Ishikawa (cell line): ENCODE measurements at regions not wholly inside any gene's neighbourhood (a gene's known extent, or its start where the extent isn't known, plus 50 kb on each side); places are given as distances from the start of the nearest gene placed in this dataset.

Experiments used
- CEBPB ChIP-seq: IDR thresholded peaks from 2 replicates; pipeline ENCODE4 v1.6.1; 2012
- CREB1 ChIP-seq: IDR thresholded peaks from 2 replicates; pipeline ENCODE4 v1.6.1; 2012; ENCODE audit warnings: low read depth
- EGR1 ChIP-seq: IDR thresholded peaks from 2 replicates; pipeline ENCODE4 v1.6.1; 2012
- EP300 ChIP-seq: IDR thresholded peaks from 2 replicates; pipeline ENCODE4 v1.6.1; 2012; ENCODE audit warnings: borderline replicate concordance
- FOXM1 ChIP-seq: IDR thresholded peaks from 2 replicates; pipeline ENCODE4 v1.6.1; 2012; ENCODE audit warnings: low read depth, borderline replicate concordance
- MAX ChIP-seq: IDR thresholded peaks from 2 replicates; pipeline ENCODE4 v1.6.1; 2012
- NFIC ChIP-seq: IDR thresholded peaks from 2 replicates; pipeline ENCODE4 v1.6.1; 2012
- RAD21 ChIP-seq: IDR thresholded peaks from 2 replicates; pipeline ENCODE4 v1.6.1; 2012; ENCODE audit warnings: low read depth
- REST ChIP-seq: IDR thresholded peaks from 2 replicates; pipeline ENCODE4 v1.6.1; 2012; ENCODE audit warnings: low read depth, mild to moderate bottlenecking
- TAF1 ChIP-seq: IDR thresholded peaks from 2 replicates; pipeline ENCODE4 v1.6.1; 2012; ENCODE audit warnings: low read depth, mild to moderate bottlenecking
- TCF12 ChIP-seq: IDR thresholded peaks from 2 replicates; pipeline ENCODE4 v1.6.1; 2012; ENCODE audit warnings: low read depth
- TEAD4 ChIP-seq: IDR thresholded peaks from 2 replicates; pipeline ENCODE4 v1.6.1; 2012
- USF1 ChIP-seq: IDR thresholded peaks from 2 replicates; pipeline ENCODE4 v1.6.1; 2012
- YY1 ChIP-seq: IDR thresholded peaks from 2 replicates; pipeline ENCODE4 v1.6.1; 2012; ENCODE audit warnings: low read depth
- ZBTB7A ChIP-seq: IDR thresholded peaks from 2 replicates; pipeline ENCODE4 v1.6.1; 2012; ENCODE audit warnings: low read depth

GRCh38 chr1:221089803-221090202, 210.6 kb downstream of the HLX start:
- TF ChIP-seq EGR1 = no peak
- no peak for TF ChIP-seq NFIC
- TF ChIP-seq CEBPB = no peak
- TF ChIP-seq CREB1 = no peak
- no peak for TF ChIP-seq USF1
- TF ChIP-seq TAF1 = no peak
- TF ChIP-seq REST = no peak
- TF ChIP-seq RAD21 = no peak
- TF ChIP-seq TEAD4 = no peak
- TF ChIP-seq YY1 = no peak
- TF ChIP-seq ZBTB7A = no peak
- no peak for TF ChIP-seq EP300
- TF ChIP-seq MAX = no peak
- no peak for TF ChIP-seq TCF12

- no peak for TF ChIP-seq TEAD4
- no peak for TF ChIP-seq USF1
- TF ChIP-seq TAF1 = no peak
These were observed 214.9 kb downstream of the HLX start for GRCh38 chr1:221093903-221094791.

GRCh38 chr1:221097479-221098281, 218.4 kb downstream of the HLX start:
- no peak for TF ChIP-seq MAX
- no peak for TF ChIP-seq ZBTB7A
- no peak for TF ChIP-seq RAD21
- TF ChIP-seq TAF1 = no peak
- no peak for TF ChIP-seq REST
- no peak for TF ChIP-seq NFIC
- no peak for TF ChIP-seq CEBPB
- no peak for TF ChIP-seq YY1
- TF ChIP-seq FOXM1 = no peak
- no peak for TF ChIP-seq TEAD4
- no peak for TF ChIP-seq TCF12
- TF ChIP-seq EP300 = no peak
- no peak for TF ChIP-seq CREB1
- TF ChIP-seq USF1 = no peak
- no peak for TF ChIP-seq EGR1

- TF ChIP-seq TCF12 (no peak), TEAD4 (no peak), ZBTB7A (no peak), EGR1 (no peak), CREB1 (no peak), YY1 (no peak), MAX (no peak), RAD21 (no peak)
These were observed 219.5 kb downstream of the HLX start for GRCh38 chr1:221098471-221099405.
